ENCODE measurements at regions not wholly inside any gene's neighbourhood (a gene's known extent, or its start where the extent isn't known, plus 50 kb on each side); places are given as distances from the start of the nearest gene placed in this dataset.
A peak's percentile ranks its signal among the peaks of the same experiment; 100 is the strongest.

DNA sequence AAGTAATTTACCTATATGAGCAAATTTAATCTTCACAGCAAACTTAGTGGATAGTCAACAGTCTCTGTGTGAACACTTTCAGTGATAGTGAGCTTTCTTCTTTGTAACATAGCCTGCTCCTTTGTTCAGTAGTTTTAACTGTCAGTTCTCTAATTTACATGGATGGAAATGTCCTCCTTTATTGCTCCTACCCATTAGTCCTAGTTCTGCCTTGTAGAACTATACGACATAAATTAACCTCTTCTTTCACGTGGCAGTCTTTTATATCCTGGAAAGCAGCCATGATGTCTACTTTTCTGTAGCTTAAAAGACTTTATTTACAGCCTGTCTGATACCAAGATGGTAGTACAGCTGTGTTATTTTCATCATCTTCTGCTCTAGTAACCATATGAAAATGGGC, 143.6 kb downstream of the TANC2 start:
- CTCF ChIA-PET = no interaction called here
- DNase-seq = no peak
- TF ChIP-seq, protein P1, sequence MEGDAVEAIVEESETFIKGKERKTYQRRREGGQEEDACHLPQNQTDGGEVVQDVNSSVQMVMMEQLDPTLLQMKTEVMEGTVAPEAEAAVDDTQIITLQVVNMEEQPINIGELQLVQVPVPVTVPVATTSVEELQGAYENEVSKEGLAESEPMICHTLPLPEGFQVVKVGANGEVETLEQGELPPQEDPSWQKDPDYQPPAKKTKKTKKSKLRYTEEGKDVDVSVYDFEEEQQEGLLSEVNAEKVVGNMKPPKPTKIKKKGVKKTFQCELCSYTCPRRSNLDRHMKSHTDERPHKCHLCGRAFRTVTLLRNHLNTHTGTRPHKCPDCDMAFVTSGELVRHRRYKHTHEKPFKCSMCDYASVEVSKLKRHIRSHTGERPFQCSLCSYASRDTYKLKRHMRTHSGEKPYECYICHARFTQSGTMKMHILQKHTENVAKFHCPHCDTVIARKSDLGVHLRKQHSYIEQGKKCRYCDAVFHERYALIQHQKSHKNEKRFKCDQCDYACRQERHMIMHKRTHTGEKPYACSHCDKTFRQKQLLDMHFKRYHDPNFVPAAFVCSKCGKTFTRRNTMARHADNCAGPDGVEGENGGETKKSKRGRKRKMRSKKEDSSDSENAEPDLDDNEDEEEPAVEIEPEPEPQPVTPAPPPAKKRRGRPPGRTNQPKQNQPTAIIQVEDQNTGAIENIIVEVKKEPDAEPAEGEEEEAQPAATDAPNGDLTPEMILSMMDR (IDR thresholded peaks at IDR 0.05; ENCODE audit: unreplicated experiment) = no peak
- Mint-ChIP-seq H3K4me1 (ENCODE audit: low read depth, unreplicated experiment) (no peaks in the 10 kb centered on the region), H3K27me3 (ENCODE audit: unreplicated experiment) (no peaks in the 10 kb centered on the region), H3K36me3 (ENCODE audit: insufficient read depth, unreplicated experiment) (no peaks in the 10 kb centered on the region), H3K27ac (ENCODE audit: unreplicated experiment) (no peak overlapping the region), H3K9me3 (ENCODE audit: low read depth, unreplicated experiment) (no peaks in the 10 kb centered on the region), H3K4me3 (ENCODE audit: low read depth, unreplicated experiment) (no peak overlapping the region)
- no TSS peak for BruUV-seq (replicated peaks)
- intact Hi-C loops (cut with micrococcal nuclease; ENCODE audit: unreplicated experiment) = no loop called here

DNA sequence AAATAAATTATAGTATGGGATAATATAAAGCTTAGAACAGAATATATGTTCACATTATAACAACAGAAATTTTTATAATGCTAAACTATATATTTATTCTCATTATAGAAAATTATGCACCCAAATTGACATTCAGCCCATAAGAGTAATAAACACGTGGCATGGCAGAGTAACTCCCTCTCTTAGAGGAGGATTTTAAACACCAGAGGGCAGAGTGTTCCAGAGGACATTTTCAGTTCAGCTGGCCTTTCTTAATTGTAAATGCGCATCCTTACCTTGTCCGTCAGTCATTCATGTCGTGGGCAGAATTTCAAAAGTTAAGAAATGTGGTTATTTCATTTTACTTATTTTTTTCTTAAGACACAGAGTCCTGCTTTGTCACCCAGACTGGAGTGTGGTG, 147.1 kb downstream of the TANC2 start:
- TF ChIP-seq, protein P1 (IDR thresholded peaks at IDR 0.05; ENCODE audit: unreplicated experiment) = no peak
- H3K27me3 Mint-ChIP-seq (ENCODE audit: unreplicated experiment) = no peaks in the 10 kb centered on the region
- DNase-seq = no peak
- no peak overlapping the region for H3K4me3 Mint-ChIP-seq (ENCODE audit: low read depth, unreplicated experiment)
- H3K4me1 Mint-ChIP-seq (ENCODE audit: low read depth, unreplicated experiment) = peaks cover under 1% of the 10 kb centered on the region
- no peak overlapping the region for H3K27ac Mint-ChIP-seq (ENCODE audit: unreplicated experiment)
- no peaks in the 10 kb centered on the region for H3K9me3 Mint-ChIP-seq (ENCODE audit: low read depth, unreplicated experiment)
- no TSS peak for BruUV-seq (replicated peaks)
- CTCF ChIA-PET = interaction anchor here (0.6 kb wide), 1 partner anchor 25 kb away, joined by 3 read pairs; no protein-coding TSS in a partner anchor
- peaks cover 7% of the 10 kb centered on the region for H3K36me3 Mint-ChIP-seq (ENCODE audit: insufficient read depth, unreplicated experiment)
- intact Hi-C loops (cut with micrococcal nuclease; ENCODE audit: unreplicated experiment) = no loop called here

DNA sequence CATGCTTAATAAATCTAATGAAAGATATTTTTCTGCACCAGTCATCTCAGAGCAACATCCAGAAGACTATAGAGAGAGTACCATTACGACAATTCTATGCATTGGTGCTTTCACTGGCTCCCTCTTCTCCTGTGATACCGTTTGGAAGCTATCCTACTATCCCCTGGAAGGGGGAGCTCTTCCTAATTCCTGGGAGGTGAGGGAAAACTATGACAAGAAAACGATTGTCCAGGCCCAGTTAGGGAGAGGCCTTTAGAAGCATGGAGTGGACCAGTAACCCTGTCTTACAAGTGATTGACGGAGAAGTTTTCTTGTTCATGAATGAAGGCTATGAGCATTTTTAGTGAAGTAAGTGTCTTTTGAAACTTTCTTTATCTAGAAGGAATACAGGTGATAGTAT, 150.2 kb downstream of the TANC2 start:
- Mint-ChIP-seq H3K4me1 (ENCODE audit: low read depth, unreplicated experiment) (peaks cover 8% of the 10 kb centered on the region), H3K9me3 (ENCODE audit: low read depth, unreplicated experiment) (no peaks in the 10 kb centered on the region), H3K4me3 (ENCODE audit: low read depth, unreplicated experiment) (no peak overlapping the region), H3K27me3 (ENCODE audit: unreplicated experiment) (no peaks in the 10 kb centered on the region), H3K36me3 (ENCODE audit: insufficient read depth, unreplicated experiment) (peaks cover 7% of the 10 kb centered on the region), H3K27ac (ENCODE audit: unreplicated experiment) (no peak overlapping the region)
- intact Hi-C loops (cut with micrococcal nuclease; ENCODE audit: unreplicated experiment) = loop anchor here (5.0 kb wide), 1 partner anchor 56 kb away; no protein-coding TSS in a partner anchor
- CTCF ChIA-PET = interaction anchor here (0.7 to 1.7 kb wide), 6 partner anchors 10 to 291 kb away, joined by 3 to 5 read pairs (median 4); no protein-coding TSS in a partner anchor
- DNase-seq = no peak
- TF ChIP-seq, protein P1 (IDR thresholded peaks at IDR 0.05; ENCODE audit: unreplicated experiment) = no peak
- BruUV-seq (replicated peaks) = no TSS peak

GRCh38 chr17:63116967-63117830, 151.2 kb downstream of the TANC2 start:
- DNase-seq = peak; percentile 58
- BruUV-seq (replicated peaks) = TSS peak; percentile 81
- Mint-ChIP-seq H3K36me3 (ENCODE audit: insufficient read depth, unreplicated experiment) (peaks cover 7% of the 10 kb centered on the region), H3K27ac (ENCODE audit: unreplicated experiment) (peak overlapping the region; percentile 79), H3K4me1 (ENCODE audit: low read depth, unreplicated experiment) (peaks cover 8% of the 10 kb centered on the region), H3K27me3 (ENCODE audit: unreplicated experiment) (no peaks in the 10 kb centered on the region), H3K4me3 (ENCODE audit: low read depth, unreplicated experiment) (peak overlapping the region; percentile 12), H3K9me3 (ENCODE audit: low read depth, unreplicated experiment) (no peaks in the 10 kb centered on the region)
- intact Hi-C loops (cut with micrococcal nuclease; ENCODE audit: unreplicated experiment) = loop anchor here (5.0 kb wide), 1 partner anchor 55 kb away; no protein-coding TSS in a partner anchor
- CTCF ChIA-PET = interaction anchor here (0.6 to 1.7 kb wide), 7 partner anchors 9 to 290 kb away, joined by 3 to 5 read pairs (median 5); no protein-coding TSS in a partner anchor
- TF ChIP-seq, protein P1 (IDR thresholded peaks at IDR 0.05; ENCODE audit: unreplicated experiment) = no peak
